ENCODE measurements at regions not wholly inside any gene's neighbourhood (a gene's known extent, or its start where the extent isn't known, plus 50 kb on each side); places are given as distances from the start of the nearest gene placed in this dataset.

GRCh38 chr12:74129702-74130101 lies 407.9 kb upstream of the ATXN7L3B start:
- Histone ChIP-seq H3K4me2 (no peak overlapping the region), H3F3A (replicated peaks; ENCODE audit: low read depth) (no peaks in the 10 kb centered on the region), H3K9me2 (ENCODE audit: insufficient read depth) (no peaks in the 10 kb centered on the region), H4K20me1 (replicated peaks; ENCODE audit: insufficient read depth) (no peaks in the 10 kb centered on the region), H3K79me2 (replicated peaks; ENCODE audit: insufficient read depth) (no peaks in the 10 kb centered on the region), H3K4me1 (ENCODE audit: insufficient read depth) (no peaks in the 10 kb centered on the region), H3K4me3 (no peak overlapping the region), H3K27me3 (ENCODE audit: insufficient read depth) (no peaks in the 10 kb centered on the region), H2AFZ (peak overlapping the region; percentile 25; the same call in 1 of the 2 replicates), H3K27ac (ENCODE audit: low read depth) (no peak overlapping the region), H3K36me3 (ENCODE audit: insufficient read depth) (no peaks in the 10 kb centered on the region)
- TF ChIP-seq EZH2phosphoT487 (IDR thresholded peaks at IDR 0.05; ENCODE audit: unreplicated experiment): no peak
- TF ChIP-seq, protein P1, sequence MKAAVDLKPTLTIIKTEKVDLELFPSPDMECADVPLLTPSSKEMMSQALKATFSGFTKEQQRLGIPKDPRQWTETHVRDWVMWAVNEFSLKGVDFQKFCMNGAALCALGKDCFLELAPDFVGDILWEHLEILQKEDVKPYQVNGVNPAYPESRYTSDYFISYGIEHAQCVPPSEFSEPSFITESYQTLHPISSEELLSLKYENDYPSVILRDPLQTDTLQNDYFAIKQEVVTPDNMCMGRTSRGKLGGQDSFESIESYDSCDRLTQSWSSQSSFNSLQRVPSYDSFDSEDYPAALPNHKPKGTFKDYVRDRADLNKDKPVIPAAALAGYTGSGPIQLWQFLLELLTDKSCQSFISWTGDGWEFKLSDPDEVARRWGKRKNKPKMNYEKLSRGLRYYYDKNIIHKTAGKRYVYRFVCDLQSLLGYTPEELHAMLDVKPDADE (IDR thresholded peaks at IDR 0.05): no peak
- TF ChIP-seq POLR2AphosphoS5 (IDR thresholded peaks at IDR 0.05; ENCODE audit: low read depth): no peak
- no peak for TF ChIP-seq CTCF (conservative IDR thresholded peaks at IDR 0.05; ENCODE audit: low read depth in 2 of 2)
- TF ChIP-seq ZNF114 (CRISPR knock-in tag; IDR thresholded peaks at IDR 0.05): no peak
- no peak for TF ChIP-seq NANOG (IDR thresholded peaks at IDR 0.05; ENCODE audit: borderline replicate concordance)
- TF ChIP-seq EZH2 (IDR thresholded peaks at IDR 0.05; ENCODE audit: low read depth, unreplicated experiment): no peak
- TF ChIP-seq ZNF331 (CRISPR knock-in tag; IDR thresholded peaks at IDR 0.05; ENCODE audit: low read depth): no peak
- TF ChIP-seq REST (IDR thresholded peaks at IDR 0.05; ENCODE audit: unreplicated experiment): no peak
- TF ChIP-seq ZNF462 (CRISPR knock-in tag; IDR thresholded peaks at IDR 0.05): no peak
- no peak for TF ChIP-seq STAT1 (IDR thresholded peaks at IDR 0.05; ENCODE audit: unreplicated experiment)
- no peak for TF ChIP-seq CREB1 (CRISPR knock-in tag; IDR thresholded peaks at IDR 0.05; ENCODE audit: low read depth)
- TF ChIP-seq JUNB (IDR thresholded peaks at IDR 0.05; ENCODE audit: unreplicated experiment): no peak
- Mint-ChIP-seq H3K4me1 (no peaks in the 10 kb centered on the region), H3K36me3 (ENCODE audit: low read depth) (no peaks in the 10 kb centered on the region; the same call in 2 of the 3 replicates), H3K9me3 (no peaks in the 10 kb centered on the region), H3K27ac (no peak overlapping the region), H3K27me3 (ENCODE audit: insufficient read depth, low read depth, poor library complexity) (peaks cover 1% of the 10 kb centered on the region), H3K4me3 (no peak overlapping the region)
- ATAC-seq (no peak), DNase-seq (ENCODE audit: low spot score) (no peak)

Data from GM23338 (cell line).